NCI-H2029 (cell line): ENCODE measurements at regions not wholly inside any gene's neighbourhood (a gene's known extent, or its start where the extent isn't known, plus 50 kb on each side); places are given as distances from the start of the nearest gene placed in this dataset.
A peak's percentile ranks its signal among the peaks of the same experiment; 100 is the strongest.

Experiments used
- DNase-seq: peaks from one replicate; lab custom pipeline; 2025; lab: John Stamatoyannopoulos, UW

GRCh38 chr1:56222914-56223540, 356.3 kb downstream of the PLPP3 start:
- no peak for DNase-seq

- DNase-seq = no peak
Observed at GRCh38 chr1:56220021-56220420, 359.3 kb downstream of the PLPP3 start.

- no peak for DNase-seq
Observed at GRCh38 chr1:56218023-56218422, 361.3 kb downstream of the PLPP3 start.

- DNase-seq = no peak
Observed at GRCh38 chr1:56216218-56216617, 363.1 kb downstream of the PLPP3 start.

- DNase-seq = no peak
Observed at GRCh38 chr1:56215771-56216170, 363.6 kb downstream of the PLPP3 start.

GRCh38 chr1:56215086-56215485, 364.3 kb downstream of the PLPP3 start:
- no peak for DNase-seq

GRCh38 chr1:56213068-56213467, 366.3 kb downstream of the PLPP3 start:
- no peak for DNase-seq

- DNase-seq = no peak
Observed at GRCh38 chr1:56212143-56212542, 367.2 kb downstream of the PLPP3 start.

GRCh38 chr1:56206391-56206790, 373.0 kb downstream of the PLPP3 start:
- no peak for DNase-seq

- DNase-seq = no peak
Observed at GRCh38 chr1:56204206-56204605, 375.2 kb downstream of the PLPP3 start.

- DNase-seq = no peak
Observed at GRCh38 chr1:56202796-56203492, 376.4 kb downstream of the PLPP3 start.

GRCh38 chr1:56202186-56202585, 377.2 kb downstream of the PLPP3 start:
- no peak for DNase-seq

- DNase-seq = no peak
Observed at GRCh38 chr1:56200896-56201295, 378.5 kb downstream of the PLPP3 start.

GRCh38 chr1:56200442-56200841, 378.9 kb downstream of the PLPP3 start:
- DNase-seq = peak; percentile 61

- no peak for DNase-seq
Observed at GRCh38 chr1:56199956-56200355, 379.4 kb downstream of the PLPP3 start.

- no peak for DNase-seq
Observed at GRCh38 chr1:56199061-56199460, 380.3 kb downstream of the PLPP3 start.

- no peak for DNase-seq
Observed at GRCh38 chr1:56197946-56198345, 381.4 kb downstream of the PLPP3 start.

GRCh38 chr1:56196839-56197238, 382.5 kb downstream of the PLPP3 start:
- no peak for DNase-seq

GRCh38 chr1:56194701-56195300, 384.6 kb downstream of the PLPP3 start:
- DNase-seq = no peak

GRCh38 chr1:56193656-56194055, 385.7 kb downstream of the PLPP3 start:
- no peak for DNase-seq

GRCh38 chr1:56191369-56191768, 388.0 kb downstream of the PLPP3 start:
- DNase-seq = no peak

GRCh38 chr1:56190806-56191365, 388.5 kb downstream of the PLPP3 start:
- DNase-seq = no peak
